Mesendoderm (in vitro differentiated cells): ENCODE measurements at regions not wholly inside any gene's neighbourhood (a gene's known extent, or its start where the extent isn't known, plus 50 kb on each side); places are given as distances from the start of the nearest gene placed in this dataset.

Experiments
- DNase-seq: peaks from one replicate; pipeline ENCODE4 v3.0.0; 2013
- H2AK5ac ChIP-seq: 2 replicates; pipeline ENCODE4 v1.6.1; 2013; ENCODE audit warnings: low read length, inconsistent platforms
- H2BK120ac ChIP-seq: 2 replicates; pipeline ENCODE4 v1.6.1; 2013; ENCODE audit warnings: low read depth, mild to moderate bottlenecking, low read length, moderate library complexity, mixed read lengths
- H2BK15ac ChIP-seq: replicated peaks from 2 replicates; pipeline ENCODE4 v1.6.1; 2013; ENCODE audit warnings: low read depth, mild to moderate bottlenecking, moderate library complexity
- H2BK5ac ChIP-seq: 2 replicates; pipeline ENCODE4 v1.6.1; 2013; ENCODE audit warnings: low read length, inconsistent platforms
- H3K18ac ChIP-seq: 2 replicates; pipeline ENCODE4 v1.6.1; 2013; ENCODE audit warnings: mild to moderate bottlenecking, low read length, mixed read lengths
- H3K23ac ChIP-seq: one replicate; pipeline ENCODE4 v1.6.1; 2013; ENCODE audit warnings: low read length
- H3K27ac ChIP-seq: 2 replicates; pipeline ENCODE4 v1.5.1; 2013; ENCODE audit warnings: low read depth, mild to moderate bottlenecking, inconsistent platforms, low read length, moderate library complexity
- H3K27me3 ChIP-seq: 2 replicates; pipeline ENCODE4 v1.6.1; 2013; ENCODE audit warnings: low read length, control low read depth, mild to moderate bottlenecking, inconsistent platforms; ENCODE audit not compliant: insufficient read depth, poor library complexity
- H3K36me3 ChIP-seq: 2 replicates; pipeline ENCODE4 v1.6.1; 2013; ENCODE audit warnings: low read length, inconsistent platforms; ENCODE audit not compliant: control insufficient read depth, insufficient read depth
- H3K4ac ChIP-seq: one replicate; pipeline ENCODE4 v1.6.1; 2013; ENCODE audit warnings: low read depth, mild to moderate bottlenecking, low read length, moderate library complexity
- H3K4me1 ChIP-seq: 2 replicates; pipeline ENCODE4 v1.6.1; 2013; ENCODE audit warnings: low read depth, low read length, inconsistent platforms; ENCODE audit not compliant: control insufficient read depth
- H3K4me2 ChIP-seq: 2 replicates; pipeline ENCODE4 v1.6.1; 2013; ENCODE audit warnings: low read length
- H3K4me3 ChIP-seq: 2 replicates; pipeline ENCODE4 v1.5.1; 2013; ENCODE audit warnings: mild to moderate bottlenecking, low read length
- H3K56ac ChIP-seq: one replicate; pipeline ENCODE4 v1.6.1; 2013; ENCODE audit warnings: low read length
- H3K79me1 ChIP-seq: 2 replicates; pipeline ENCODE4 v1.6.1; 2013; ENCODE audit warnings: low read length, inconsistent platforms
- H3K79me2 ChIP-seq: 2 replicates; pipeline ENCODE4 v1.6.1; 2013; ENCODE audit warnings: mild to moderate bottlenecking, low read length; ENCODE audit not compliant: control insufficient read depth, insufficient read depth
- H3K9ac ChIP-seq: 2 replicates; pipeline ENCODE4 v1.6.1; 2013; ENCODE audit warnings: low read length, inconsistent platforms
- H4K5ac ChIP-seq: one replicate; pipeline ENCODE4 v1.6.1; 2013; ENCODE audit warnings: low read length
- H4K8ac ChIP-seq: one replicate; pipeline ENCODE4 v1.6.1; 2013; ENCODE audit warnings: low read depth, mild to moderate bottlenecking, control low read depth, low read length, moderate library complexity
- WGBS: extraction: QIAGEN DNeasy Blood & Tissue Kit; methylation state at CpG from one replicate; pipeline ENCODE4 v1.1.7; 2013; ENCODE audit warnings: low lambda C conversion rate, missing lambda C conversion rate; ENCODE audit not compliant: insufficient coverage; ENCODE audit errors: extremely low coverage; 5-methylcytosine and 5-hydroxymethylcytosine counted together

- DNase-seq, result no peak
- no peak overlapping the region for H3K4me3 ChIP-seq
- no peaks in the 10 kb centered on the region for H3K27me3 ChIP-seq
- no peak overlapping the region for H2BK120ac ChIP-seq
- H2BK15ac ChIP-seq, result no peak overlapping the region
- no CpG with 5 or more reads among the region's 3 CpGs for WGBS
- H3K23ac ChIP-seq, result no peak overlapping the region
- no peak overlapping the region for H3K18ac ChIP-seq
- no peak overlapping the region for H3K56ac ChIP-seq
- H3K27ac ChIP-seq, result no peak overlapping the region
- H3K9ac ChIP-seq, result no peak overlapping the region
- no peaks in the 10 kb centered on the region for H3K4me1 ChIP-seq
- no peaks in the 10 kb centered on the region for H3K36me3 ChIP-seq
- no peak overlapping the region for H2AK5ac ChIP-seq
- H2BK5ac ChIP-seq, result no peak overlapping the region
- no peak overlapping the region for H4K8ac ChIP-seq
- no peak overlapping the region for H4K5ac ChIP-seq
- H3K79me2 ChIP-seq, result no peaks in the 10 kb centered on the region
- H3K4ac ChIP-seq, result no peak overlapping the region
- H3K79me1 ChIP-seq, result no peaks in the 10 kb centered on the region
- no peak overlapping the region for H3K4me2 ChIP-seq
Measured at GRCh38 chr16:9186061-9186460, 94.6 kb downstream of the HAPSTR1 start.

GRCh38 chr16:9188721-9189120 is 97.3 kb downstream of the HAPSTR1 start:
- H3K36me3 ChIP-seq, result no peaks in the 10 kb centered on the region
- no peak overlapping the region for H3K4me3 ChIP-seq
- H3K27ac ChIP-seq, result no peak overlapping the region
- H2BK120ac ChIP-seq, result no peak overlapping the region
- no peaks in the 10 kb centered on the region for H3K4me1 ChIP-seq
- H2BK15ac ChIP-seq, result no peak overlapping the region
- no peak overlapping the region for H4K5ac ChIP-seq
- no peaks in the 10 kb centered on the region for H3K27me3 ChIP-seq
- DNase-seq, result no peak
- H3K23ac ChIP-seq, result no peak overlapping the region
- no peak overlapping the region for H2AK5ac ChIP-seq
- no peak overlapping the region for H4K8ac ChIP-seq
- H3K9ac ChIP-seq, result no peak overlapping the region
- no peak overlapping the region for H3K4ac ChIP-seq
- no peaks in the 10 kb centered on the region for H3K79me2 ChIP-seq
- H3K4me2 ChIP-seq, result no peak overlapping the region
- no peak overlapping the region for H3K18ac ChIP-seq
- WGBS, result no CpG with 5 or more reads among the region's 3 CpGs
- H3K56ac ChIP-seq, result no peak overlapping the region
- H2BK5ac ChIP-seq, result no peak overlapping the region
- no peaks in the 10 kb centered on the region for H3K79me1 ChIP-seq

GRCh38 chr16:9191274-9191850 is 99.9 kb downstream of the HAPSTR1 start:
- H3K4me3 ChIP-seq, result no peak overlapping the region
- H4K5ac ChIP-seq, result no peak overlapping the region
- no peak overlapping the region for H3K27ac ChIP-seq
- H3K79me1 ChIP-seq, result no peaks in the 10 kb centered on the region
- no peaks in the 10 kb centered on the region for H3K27me3 ChIP-seq
- H3K18ac ChIP-seq, result no peak overlapping the region
- H3K4me1 ChIP-seq, result no peaks in the 10 kb centered on the region
- H3K4me2 ChIP-seq, result no peak overlapping the region
- H3K9ac ChIP-seq, result no peak overlapping the region
- H2BK15ac ChIP-seq, result no peak overlapping the region
- no peak overlapping the region for H2AK5ac ChIP-seq
- H3K56ac ChIP-seq, result no peak overlapping the region
- no peak overlapping the region for H2BK120ac ChIP-seq
- H3K4ac ChIP-seq, result no peak overlapping the region
- H3K79me2 ChIP-seq, result no peaks in the 10 kb centered on the region
- DNase-seq, result no peak
- H3K36me3 ChIP-seq, result no peaks in the 10 kb centered on the region
- no peak overlapping the region for H4K8ac ChIP-seq
- no peak overlapping the region for H3K23ac ChIP-seq
- no peak overlapping the region for H2BK5ac ChIP-seq

- Histone ChIP-seq H3K56ac (no peak overlapping the region), H3K79me2 (no peaks in the 10 kb centered on the region), H3K18ac (no peak overlapping the region), H3K4me3 (no peak overlapping the region), H2BK5ac (no peak overlapping the region), H3K9ac (no peak overlapping the region), H3K79me1 (no peaks in the 10 kb centered on the region), H3K27ac (no peak overlapping the region), H3K4me1 (no peaks in the 10 kb centered on the region), H3K4me2 (no peak overlapping the region), H2BK15ac (no peak overlapping the region), H2BK120ac (no peak overlapping the region), H3K23ac (no peak overlapping the region), H4K8ac (no peak overlapping the region), H3K4ac (no peak overlapping the region), H2AK5ac (no peak overlapping the region), H3K36me3 (no peaks in the 10 kb centered on the region), H4K5ac (no peak overlapping the region), H3K27me3 (no peaks in the 10 kb centered on the region)
- DNase-seq, result peak; percentile 56
- no CpG with 5 or more reads among the region's 4 CpGs for WGBS
Measured at GRCh38 chr16:9192746-9193145, 101.3 kb downstream of the HAPSTR1 start.

- no peak for DNase-seq
- H2BK120ac ChIP-seq, result no peak overlapping the region
- WGBS, result no CpG with 5 or more reads among the region's 6 CpGs
Measured at GRCh38 chr16:9195287-9195686, 103.8 kb downstream of the HAPSTR1 start.

GRCh38 chr16:9197957-9198661 is 106.7 kb downstream of the HAPSTR1 start:
- no peak overlapping the region for H3K4me3 ChIP-seq
- H3K23ac ChIP-seq, result no peak overlapping the region
- no peak overlapping the region for H3K4ac ChIP-seq
- H3K4me2 ChIP-seq, result no peak overlapping the region
- no peak overlapping the region for H3K18ac ChIP-seq
- no CpG with 5 or more reads among the region's 8 CpGs for WGBS
- no peaks in the 10 kb centered on the region for H3K79me2 ChIP-seq
- no peak overlapping the region for H3K27ac ChIP-seq
- no peaks in the 10 kb centered on the region for H3K4me1 ChIP-seq
- H2BK5ac ChIP-seq, result no peak overlapping the region
- H3K79me1 ChIP-seq, result no peaks in the 10 kb centered on the region
- H4K8ac ChIP-seq, result no peak overlapping the region
- H3K9ac ChIP-seq, result no peak overlapping the region
- no peak overlapping the region for H3K56ac ChIP-seq
- no peak overlapping the region for H2BK15ac ChIP-seq
- H4K5ac ChIP-seq, result no peak overlapping the region
- no peak overlapping the region for H2BK120ac ChIP-seq
- DNase-seq, result no peak
- no peaks in the 10 kb centered on the region for H3K36me3 ChIP-seq
- H3K27me3 ChIP-seq, result no peaks in the 10 kb centered on the region
- no peak overlapping the region for H2AK5ac ChIP-seq

More at GRCh38 chr16:9195287-9195686, 103.8 kb downstream of the HAPSTR1 start:
- Histone ChIP-seq H3K79me2 (no peaks in the 10 kb centered on the region), H4K8ac (no peak overlapping the region), H3K4ac (no peak overlapping the region), H3K56ac (no peak overlapping the region), H3K23ac (no peak overlapping the region), H4K5ac (no peak overlapping the region), H3K4me3 (no peak overlapping the region), H2BK15ac (no peak overlapping the region), H2BK5ac (no peak overlapping the region), H3K36me3 (no peaks in the 10 kb centered on the region), H3K27me3 (no peaks in the 10 kb centered on the region), H3K9ac (no peak overlapping the region), H3K18ac (no peak overlapping the region), H3K4me2 (no peak overlapping the region), H3K4me1 (no peaks in the 10 kb centered on the region), H3K27ac (no peak overlapping the region), H2AK5ac (no peak overlapping the region), H3K79me1 (no peaks in the 10 kb centered on the region)
